ENCODE measurements at regions not wholly inside any gene's neighbourhood (a gene's known extent, or its start where the extent isn't known, plus 50 kb on each side); places are given as distances from the start of the nearest gene placed in this dataset.
"Not testable (repeated sequence)": the region's sequence is repeated elsewhere in the genome, so short reads cannot be mapped to it uniquely, and the experiment has no call there.

DNA sequence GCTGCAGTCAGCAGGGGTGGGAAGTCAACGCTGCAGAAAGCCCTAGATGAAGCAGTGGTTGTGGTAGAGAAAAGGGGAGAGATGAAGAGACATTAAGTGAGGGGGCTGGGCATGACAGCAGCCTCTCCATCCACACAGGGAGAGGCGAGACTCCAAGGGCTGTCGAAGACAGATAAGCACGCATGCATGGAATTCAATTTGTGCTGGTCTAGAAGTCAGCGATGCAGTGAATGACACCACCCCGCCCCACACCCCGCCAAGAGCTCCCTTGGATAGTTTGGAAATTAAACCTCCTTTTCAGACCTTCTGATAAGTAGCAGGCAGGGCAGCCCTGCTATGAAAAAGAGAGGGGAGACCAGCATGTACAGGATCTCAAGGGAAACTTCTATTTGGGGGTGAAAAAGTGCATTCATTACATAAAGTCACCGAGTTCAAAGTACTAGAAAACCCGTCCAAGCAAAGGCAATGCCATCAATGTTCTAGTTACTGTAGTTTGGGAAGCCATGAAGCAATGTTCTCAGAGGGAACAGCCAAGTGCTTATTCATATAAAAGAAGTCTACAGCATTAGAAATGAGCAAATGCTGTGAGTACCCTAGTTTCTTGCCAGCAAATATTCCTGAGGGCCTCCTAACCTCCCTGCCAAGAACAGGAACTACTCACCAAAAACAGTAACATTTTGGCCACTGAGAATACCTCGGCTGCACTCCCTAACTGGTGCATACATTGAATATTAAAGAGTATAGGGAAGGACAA is 152.3 kb upstream of the ANXA10 start:
- DNase-seq (ENCODE audit: low spot score), result no peak

DNA sequence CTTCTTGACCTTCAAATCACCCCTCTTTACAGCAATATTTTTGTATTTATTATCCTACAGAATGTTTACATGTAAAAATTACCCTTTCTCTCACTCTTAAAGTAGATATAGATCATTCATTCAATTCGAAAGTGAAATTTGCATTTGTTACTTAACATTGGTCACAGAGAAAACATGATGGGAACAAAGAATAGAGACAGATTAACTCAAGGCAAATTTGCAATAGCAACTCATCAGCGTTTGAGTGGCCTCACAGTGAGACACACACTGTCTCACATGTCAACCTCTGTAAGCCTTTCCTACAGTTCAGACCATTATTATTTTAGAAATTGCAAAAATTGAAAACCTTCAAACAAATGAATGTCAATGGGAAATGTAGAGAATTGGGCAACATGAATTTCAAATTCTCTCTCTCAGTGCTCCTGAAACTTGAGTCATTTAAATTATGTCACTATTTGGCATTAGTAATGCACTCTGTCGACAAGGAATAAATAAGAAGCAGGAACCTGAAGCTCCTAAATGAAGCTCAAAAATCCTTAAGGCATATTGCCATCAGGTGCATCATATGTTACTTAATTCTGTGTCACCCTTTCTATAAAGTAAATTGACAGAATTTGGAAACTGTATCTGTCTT is 148.3 kb upstream of the ANXA10 start:
- no peak for DNase-seq (ENCODE audit: low spot score)

- no peak for DNase-seq (ENCODE audit: low spot score)
Measured at GRCh38 chr4:167944721-167945120, 147.6 kb upstream of the ANXA10 start.

DNA sequence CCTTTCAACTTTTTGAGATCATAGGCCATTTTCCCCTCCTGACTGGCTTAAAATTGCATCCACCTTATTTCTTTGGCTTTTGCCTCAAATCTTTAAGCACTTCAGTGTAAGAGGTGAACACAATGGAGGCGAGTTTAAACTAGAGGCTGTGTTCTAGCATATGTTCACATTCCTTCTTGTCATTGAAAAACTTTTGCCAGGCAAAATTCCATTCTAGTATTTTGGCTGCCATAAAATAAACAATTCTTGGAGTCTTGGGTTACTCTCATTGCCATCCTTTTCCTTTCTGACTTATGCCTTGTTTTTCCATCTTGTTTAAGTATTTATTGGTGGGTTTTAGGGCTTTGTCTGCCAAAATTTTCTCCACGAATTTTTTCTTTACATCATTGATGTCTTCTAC is 137.3 kb upstream of the ANXA10 start:
- DNase-seq (ENCODE audit: low spot score), result no peak

DNA sequence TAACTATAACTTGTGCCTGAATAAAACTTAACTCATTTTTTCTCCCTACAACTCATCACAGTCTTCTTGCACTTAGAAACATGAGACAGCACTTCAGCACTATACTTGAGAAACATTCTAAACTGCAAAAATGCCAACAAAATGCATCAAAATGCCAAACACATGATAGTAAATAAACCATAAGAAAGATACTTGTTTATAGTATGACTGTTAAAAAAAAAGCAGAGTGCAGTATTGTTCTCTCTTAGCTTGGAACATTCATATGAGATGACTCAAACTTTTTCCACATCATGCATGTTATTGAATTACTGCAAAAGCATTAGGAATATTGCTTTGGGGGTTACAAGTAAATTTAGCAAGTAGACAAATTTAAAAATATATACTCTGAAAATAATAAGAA is 135.7 kb upstream of the ANXA10 start:
- no peak for DNase-seq (ENCODE audit: low spot score)

DNA sequence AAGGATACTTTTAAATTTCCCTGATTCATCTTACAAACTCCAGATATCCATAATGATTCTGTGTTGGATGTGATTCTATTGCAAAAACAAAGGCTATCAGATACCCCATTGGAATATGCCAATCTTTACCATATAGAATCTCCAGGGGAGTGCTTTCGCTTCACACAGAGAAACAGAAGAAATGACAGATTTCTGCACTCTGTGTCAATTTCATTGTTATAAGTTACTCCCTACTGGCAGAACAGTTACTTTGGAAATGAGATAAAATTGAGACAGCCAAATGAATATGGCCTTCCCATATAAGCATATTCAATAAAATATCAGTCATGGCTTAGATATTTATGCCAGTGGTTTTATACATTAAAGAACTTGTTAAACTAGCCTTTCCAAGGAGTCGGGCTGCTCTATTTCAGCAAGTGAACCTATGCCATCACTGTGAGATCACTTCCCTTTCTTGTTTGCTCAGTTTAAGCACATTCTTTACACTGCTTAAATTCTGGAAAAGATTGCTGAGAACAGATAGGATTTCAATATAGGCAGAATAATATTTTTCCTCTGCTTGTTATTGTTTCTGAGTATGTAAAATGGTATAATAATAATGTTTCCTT is 127.5 kb upstream of the ANXA10 start:
- DNase-seq (ENCODE audit: low spot score), result no peak

DNA sequence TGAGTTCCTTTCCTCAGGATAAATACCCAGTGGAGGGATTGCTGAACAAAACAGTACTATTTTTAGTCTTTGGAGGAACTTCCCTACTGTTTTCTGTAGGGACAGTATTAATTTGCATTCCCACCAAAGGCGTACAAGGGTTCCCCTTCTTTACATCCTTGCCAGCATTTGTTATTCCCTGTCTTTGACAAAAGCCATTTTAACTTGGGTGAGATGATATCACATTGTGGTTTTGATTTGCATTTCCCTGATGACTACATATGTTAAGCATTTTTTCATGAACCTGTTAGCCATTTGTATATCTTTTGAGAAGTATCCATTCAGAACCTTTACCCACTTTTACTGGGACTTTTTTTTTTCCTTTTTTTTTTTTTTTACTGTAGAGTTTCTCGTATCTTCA is 126.2 kb upstream of the ANXA10 start:
- no peak for DNase-seq (ENCODE audit: low spot score)

GRCh38 chr4:167973513-167973912 is 118.8 kb upstream of the ANXA10 start:
- no peak for DNase-seq (ENCODE audit: low spot score)

DNA sequence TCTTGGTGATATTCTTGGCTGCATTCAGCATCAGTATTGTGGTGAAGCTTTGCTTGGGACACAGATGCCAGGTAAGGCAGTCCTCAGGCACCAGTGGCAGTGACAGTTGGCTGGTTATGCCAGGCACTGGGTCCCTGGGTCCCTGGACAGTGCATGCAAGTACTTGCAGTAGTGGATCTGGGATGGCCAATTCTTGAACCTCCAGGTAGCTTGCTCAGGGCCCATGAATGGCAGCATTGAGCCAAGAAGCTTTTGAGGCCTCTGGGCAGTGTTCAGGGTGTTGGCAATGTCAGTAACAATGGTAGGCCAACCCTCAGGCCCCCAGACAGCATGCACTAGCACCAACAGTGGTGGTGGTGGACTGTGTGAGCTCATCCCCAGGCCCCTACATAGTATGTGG is 106.8 kb upstream of the ANXA10 start:
- DNase-seq (ENCODE audit: low spot score), result no peak

- DNase-seq (ENCODE audit: low spot score), result no peak
Measured at GRCh38 chr4:167986044-167986443, 106.3 kb upstream of the ANXA10 start.

DNA sequence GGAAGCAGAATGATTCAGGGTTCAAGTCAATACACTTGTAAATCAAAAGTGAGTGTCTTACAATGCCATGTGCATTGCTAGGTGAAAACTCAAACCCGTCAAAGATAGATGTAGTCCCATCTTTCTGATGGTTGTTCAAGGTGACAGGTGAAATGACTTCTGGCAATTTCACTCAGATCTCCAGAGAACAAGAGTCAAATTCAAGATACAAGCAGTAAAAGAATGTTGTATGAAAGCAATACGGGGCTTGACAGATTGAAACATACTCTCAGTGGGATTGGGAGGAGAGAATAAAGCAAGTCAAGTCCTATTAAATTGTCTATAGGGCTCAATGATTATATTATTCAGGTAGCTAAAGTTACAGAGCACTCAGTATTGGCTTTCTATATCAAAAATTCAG is 105.1 kb upstream of the ANXA10 start:
- no peak for DNase-seq (ENCODE audit: low spot score)

DNA sequence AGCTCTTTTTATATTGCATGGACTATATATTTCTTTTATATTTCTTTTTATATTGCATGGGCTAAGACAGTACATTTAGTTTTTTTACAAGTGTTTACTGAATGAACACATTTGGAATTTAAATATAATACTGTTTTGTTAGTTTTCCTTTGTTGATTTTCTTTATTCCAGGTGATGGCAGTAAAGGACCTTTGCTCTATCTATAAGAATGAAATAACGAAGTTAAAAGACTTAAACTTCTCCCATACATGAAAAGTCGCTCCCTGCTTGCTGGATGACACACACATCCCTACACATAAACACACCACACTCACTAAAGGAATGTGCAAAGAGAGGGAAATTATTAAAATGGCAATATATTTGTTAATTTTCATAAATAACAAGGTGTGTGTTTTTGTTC is 102.5 kb upstream of the ANXA10 start:
- DNase-seq (ENCODE audit: low spot score), result no peak

DNA sequence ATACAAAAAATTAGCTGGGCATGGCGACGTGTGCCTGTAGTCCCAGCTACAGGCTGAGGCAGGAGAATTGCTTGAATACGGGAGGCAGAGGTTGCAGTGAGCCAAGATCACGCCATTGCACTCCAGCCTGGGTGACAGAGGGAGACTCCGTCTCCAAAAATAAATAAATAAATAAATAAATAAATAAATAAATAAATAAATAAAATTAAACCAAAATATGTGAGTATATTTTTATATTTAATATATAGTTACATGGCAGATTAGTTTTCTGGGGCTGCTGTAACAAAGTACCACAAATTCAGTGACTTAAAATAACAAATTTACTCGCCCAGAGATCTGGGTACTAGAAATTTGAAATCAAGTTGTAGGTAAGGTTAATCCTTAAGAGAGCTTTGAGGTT is 84.2 kb upstream of the ANXA10 start:
- not testable (repeated sequence) for DNase-seq (ENCODE audit: low spot score)

GRCh38 chr4:168019019-168019651 is 73.2 kb upstream of the ANXA10 start:
- no peak for DNase-seq (ENCODE audit: low spot score)

- DNase-seq (ENCODE audit: low spot score), result no peak
Measured at GRCh38 chr4:168019921-168020320, 72.4 kb upstream of the ANXA10 start.

- DNase-seq (ENCODE audit: low spot score), result no peak
Measured at GRCh38 chr4:168021666-168022065, 70.7 kb upstream of the ANXA10 start.

GRCh38 chr4:168028568-168028967 is 63.8 kb upstream of the ANXA10 start:
- DNase-seq (ENCODE audit: low spot score), result no peak

GRCh38 chr4:168028970-168029597 is 63.3 kb upstream of the ANXA10 start:
- DNase-seq (ENCODE audit: low spot score), result no peak

DNA sequence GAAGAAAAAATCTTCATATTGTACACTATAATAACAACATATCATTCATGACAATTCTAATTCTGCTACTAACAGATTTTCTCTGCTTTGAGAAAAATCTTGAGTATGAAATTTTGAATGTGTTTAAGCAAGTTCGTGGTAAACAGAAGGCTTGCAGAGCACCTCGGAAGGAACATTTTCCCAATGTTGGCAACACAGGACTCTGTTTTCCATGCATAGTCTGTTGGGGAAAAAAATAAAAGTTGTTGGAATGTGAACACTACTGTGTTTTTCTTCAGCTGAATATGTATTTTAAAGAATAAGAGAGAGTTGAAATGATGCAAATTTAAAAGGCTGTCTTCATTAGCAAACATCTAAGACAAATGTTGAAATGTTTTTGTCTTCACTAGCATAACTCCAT is 54.7 kb upstream of the ANXA10 start:
- DNase-seq (ENCODE audit: low spot score), result no peak

DNA sequence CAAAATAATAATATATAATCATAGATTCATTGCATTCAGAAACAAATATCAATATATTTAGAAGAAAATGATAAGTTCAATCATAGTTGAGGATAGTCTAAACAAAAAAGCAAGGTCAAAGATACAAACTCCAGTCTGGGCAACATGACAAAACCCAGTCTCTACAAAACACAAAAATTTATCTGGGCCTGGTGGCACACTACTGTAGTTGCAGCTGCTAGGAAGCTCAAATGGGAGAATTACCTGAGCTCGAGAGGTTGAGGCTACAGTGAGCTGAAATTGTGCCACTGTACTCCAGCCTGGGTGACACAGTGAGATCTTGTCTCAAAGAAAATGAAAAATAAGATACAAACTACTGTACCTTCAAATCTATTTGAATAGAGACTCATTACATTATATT is 52.7 kb upstream of the ANXA10 start:
- DNase-seq (ENCODE audit: low spot score), result no peak
